Fibroblast of peridontal ligament (primary cell): ENCODE measurements at regions not wholly inside any gene's neighbourhood (a gene's known extent, or its start where the extent isn't known, plus 50 kb on each side); places are given as distances from the start of the nearest gene placed in this dataset.

Experiments
- DNase-seq: peaks from one replicate; pipeline ENCODE4 v3.0.0-alpha.2; 2010; ENCODE audit errors: extremely low read depth

GRCh38 chr6:109918227-109918626, 59.9 kb upstream of the GPR6 start:
- no peak for DNase-seq

- DNase-seq = no peak
Measured at GRCh38 chr6:109920911-109921310, 57.2 kb upstream of the GPR6 start.

- DNase-seq = peak; percentile 36
Measured at GRCh38 chr6:109922851-109923250, 55.3 kb upstream of the GPR6 start.

- peak; percentile 13 for DNase-seq
Measured at GRCh38 chr6:109925075-109925474, 53.0 kb upstream of the GPR6 start.

GRCh38 chr6:109927052-109927451, 51.1 kb upstream of the GPR6 start:
- no peak for DNase-seq
